ENCODE measurements at regions not wholly inside any gene's neighbourhood (a gene's known extent, or its start where the extent isn't known, plus 50 kb on each side); places are given as distances from the start of the nearest gene placed in this dataset.
"Not testable (repeated sequence)": the region's sequence is repeated elsewhere in the genome, so short reads cannot be mapped to it uniquely, and the experiment has no call there.

GRCh38 chr7:6989968-6990367 lies 163.9 kb upstream of the CCZ1B start:
- CTCF ChIA-PET; H3K27ac ChIP-seq (ENCODE audit: low read depth, low read length); DNase-seq; H3K4me3 Mint-ChIP-seq; POLR2A ChIA-PET; H3K27me3 ChIP-seq (ENCODE audit: insufficient read depth, low read length, poor library complexity, severe bottlenecking); H3K4me1 ChIP-seq (ENCODE audit: insufficient read depth, low read length); H3K36me3 ChIP-seq (ENCODE audit: insufficient read depth, low read length); H3K9me3 Mint-ChIP-seq; H3K36me3 Mint-ChIP-seq; H3K9me3 ChIP-seq (ENCODE audit: low read length); H3K4me3 ChIP-seq (ENCODE audit: low read length): not testable (repeated sequence)
- H3K27ac Mint-ChIP-seq, result peak overlapping the region in 3 of 8 donors; percentile 14 to 96 (median 80)
- peaks cover 15 to 16% (median 16%) of the 10 kb centered on the region in 3 donors for H3K4me1 Mint-ChIP-seq
- peaks cover 6 to 14% of the 10 kb centered on the region in 2 donors for H3K27me3 Mint-ChIP-seq

- peak overlapping the region; percentile 83 to 96 (median 92) for H3K27ac Mint-ChIP-seq
- peak overlapping the region in 6 of 7 donors; percentile 44 to 80 (median 68) for H3K4me3 Mint-ChIP-seq
- H3K36me3 Mint-ChIP-seq; DNase-seq; H3K4me1 ChIP-seq (ENCODE audit: insufficient read depth, low read length); H3K9me3 ChIP-seq (ENCODE audit: low read length); H3K4me3 ChIP-seq (ENCODE audit: low read length); H3K36me3 ChIP-seq (ENCODE audit: insufficient read depth, low read length); CTCF ChIA-PET; H3K9me3 Mint-ChIP-seq; H3K27me3 ChIP-seq (ENCODE audit: insufficient read depth, low read length, poor library complexity, severe bottlenecking); POLR2A ChIA-PET: not testable (repeated sequence)
- H3K4me1 Mint-ChIP-seq, result peaks cover 15 to 16% (median 16%) of the 10 kb centered on the region in 3 donors
- H3K27me3 Mint-ChIP-seq, result peaks cover 6 to 14% of the 10 kb centered on the region in 2 donors
- peak overlapping the region; percentile 29 for H3K27ac ChIP-seq (ENCODE audit: low read depth, low read length)
These were observed 164.5 kb upstream of the CCZ1B start for GRCh38 chr7:6990426-6991152.

- H3K36me3 Mint-ChIP-seq; H3K4me1 ChIP-seq (ENCODE audit: insufficient read depth, low read length); POLR2A ChIA-PET; H3K9me3 Mint-ChIP-seq; CTCF ChIA-PET; H3K27me3 ChIP-seq (ENCODE audit: insufficient read depth, low read length, poor library complexity, severe bottlenecking); H3K9me3 ChIP-seq (ENCODE audit: low read length); H3K36me3 ChIP-seq (ENCODE audit: insufficient read depth, low read length): not testable (repeated sequence)
- Mint-ChIP-seq H3K4me3 (peak overlapping the region; percentile 14 to 80 (median 64)), H3K27ac (peak overlapping the region; percentile 83 to 96 (median 92)), H3K4me1 (peaks cover 15 to 16% (median 16%) of the 10 kb centered on the region in 3 donors), H3K27me3 (peaks cover 6 to 11% of the 10 kb centered on the region in 2 donors)
- H3K4me3 ChIP-seq (ENCODE audit: low read length), result peak overlapping the region; percentile 9
- H3K27ac ChIP-seq (ENCODE audit: low read depth, low read length), result peak overlapping the region; percentile 29
- DNase-seq, result peak; percentile 2 to 78 (median 74)
These were observed 165.1 kb upstream of the CCZ1B start for GRCh38 chr7:6991169-6991611.

- H3K27me3 Mint-ChIP-seq; DNase-seq; H3K9me3 ChIP-seq (ENCODE audit: low read length); H3K4me3 ChIP-seq (ENCODE audit: low read length); H3K27me3 ChIP-seq (ENCODE audit: insufficient read depth, low read length, poor library complexity, severe bottlenecking); CTCF ChIA-PET; H3K4me1 ChIP-seq (ENCODE audit: insufficient read depth, low read length); POLR2A ChIA-PET; H3K36me3 ChIP-seq (ENCODE audit: insufficient read depth, low read length); H3K36me3 Mint-ChIP-seq; H3K9me3 Mint-ChIP-seq: not testable (repeated sequence)
- Mint-ChIP-seq H3K4me3 (peak overlapping the region; percentile 14 to 80 (median 64)), H3K27ac (peak overlapping the region; percentile 73 to 96 (median 92)), H3K4me1 (peaks cover 15 to 16% (median 16%) of the 10 kb centered on the region in 3 donors)
- H3K27ac ChIP-seq (ENCODE audit: low read depth, low read length), result peak overlapping the region; percentile 29
These were observed 165.6 kb upstream of the CCZ1B start for GRCh38 chr7:6991686-6992085.

GRCh38 chr7:6992133-6992532 lies 166.1 kb upstream of the CCZ1B start:
- H3K36me3 ChIP-seq (ENCODE audit: insufficient read depth, low read length); H3K27ac ChIP-seq (ENCODE audit: low read depth, low read length); CTCF ChIA-PET; H3K9me3 ChIP-seq (ENCODE audit: low read length); H3K4me1 ChIP-seq (ENCODE audit: insufficient read depth, low read length); H3K4me3 Mint-ChIP-seq; DNase-seq; H3K9me3 Mint-ChIP-seq; H3K4me3 ChIP-seq (ENCODE audit: low read length); H3K27me3 Mint-ChIP-seq; POLR2A ChIA-PET; H3K27me3 ChIP-seq (ENCODE audit: insufficient read depth, low read length, poor library complexity, severe bottlenecking); H3K36me3 Mint-ChIP-seq: not testable (repeated sequence)
- peak overlapping the region in 2 of 8 donors; percentile 55 to 68 for H3K27ac Mint-ChIP-seq
- peaks cover 15 to 16% (median 16%) of the 10 kb centered on the region in 3 donors for H3K4me1 Mint-ChIP-seq

- H3K27me3 Mint-ChIP-seq, result peaks cover 8 to 16% of the 10 kb centered on the region in 2 donors
- H3K27ac Mint-ChIP-seq; H3K9me3 ChIP-seq (ENCODE audit: low read length); CTCF ChIA-PET; H3K4me1 ChIP-seq (ENCODE audit: insufficient read depth, low read length); DNase-seq; H3K27me3 ChIP-seq (ENCODE audit: insufficient read depth, low read length, poor library complexity, severe bottlenecking); H3K27ac ChIP-seq (ENCODE audit: low read depth, low read length); H3K36me3 Mint-ChIP-seq; POLR2A ChIA-PET; H3K36me3 ChIP-seq (ENCODE audit: insufficient read depth, low read length); H3K4me3 Mint-ChIP-seq; H3K4me3 ChIP-seq (ENCODE audit: low read length): not testable (repeated sequence)
- peaks cover 13 to 16% (median 15%) of the 10 kb centered on the region in 3 donors for H3K4me1 Mint-ChIP-seq
- H3K9me3 Mint-ChIP-seq, result peaks cover 7 to 13% (median 11%) of the 10 kb centered on the region in 5 donors
These were observed 169.0 kb upstream of the CCZ1B start for GRCh38 chr7:6995026-6995425.

GRCh38 chr7:6995493-6996289 lies 169.6 kb upstream of the CCZ1B start:
- H3K27ac Mint-ChIP-seq; CTCF ChIA-PET; H3K27ac ChIP-seq (ENCODE audit: low read depth, low read length); H3K36me3 ChIP-seq (ENCODE audit: insufficient read depth, low read length); H3K36me3 Mint-ChIP-seq; H3K4me3 Mint-ChIP-seq; H3K27me3 ChIP-seq (ENCODE audit: insufficient read depth, low read length, poor library complexity, severe bottlenecking); POLR2A ChIA-PET; H3K4me3 ChIP-seq (ENCODE audit: low read length); DNase-seq; H3K9me3 ChIP-seq (ENCODE audit: low read length); H3K4me1 ChIP-seq (ENCODE audit: insufficient read depth, low read length): not testable (repeated sequence)
- H3K4me1 Mint-ChIP-seq, result peaks cover 11 to 12% (median 11%) of the 10 kb centered on the region in 3 donors
- H3K27me3 Mint-ChIP-seq, result peaks cover 10 to 22% of the 10 kb centered on the region in 2 donors
- peaks cover 7 to 13% (median 13%) of the 10 kb centered on the region in 5 donors for H3K9me3 Mint-ChIP-seq

GRCh38 chr7:6999067-6999666 lies 173.1 kb upstream of the CCZ1B start:
- H3K4me1 ChIP-seq (ENCODE audit: insufficient read depth, low read length); H3K27ac Mint-ChIP-seq; H3K4me3 ChIP-seq (ENCODE audit: low read length); DNase-seq; H3K9me3 ChIP-seq (ENCODE audit: low read length); H3K36me3 Mint-ChIP-seq; H3K27ac ChIP-seq (ENCODE audit: low read depth, low read length); CTCF ChIA-PET; H3K36me3 ChIP-seq (ENCODE audit: insufficient read depth, low read length); POLR2A ChIA-PET; H3K27me3 ChIP-seq (ENCODE audit: insufficient read depth, low read length, poor library complexity, severe bottlenecking); H3K4me3 Mint-ChIP-seq; H3K4me1 Mint-ChIP-seq: not testable (repeated sequence)
- peaks cover 7 to 16% (median 11%) of the 10 kb centered on the region in 5 donors for H3K9me3 Mint-ChIP-seq
- peaks cover 26 to 40% of the 10 kb centered on the region in 2 donors for H3K27me3 Mint-ChIP-seq
